ENCODE measurements at regions not wholly inside any gene's neighbourhood (a gene's known extent, or its start where the extent isn't known, plus 50 kb on each side); places are given as distances from the start of the nearest gene placed in this dataset.

DNA sequence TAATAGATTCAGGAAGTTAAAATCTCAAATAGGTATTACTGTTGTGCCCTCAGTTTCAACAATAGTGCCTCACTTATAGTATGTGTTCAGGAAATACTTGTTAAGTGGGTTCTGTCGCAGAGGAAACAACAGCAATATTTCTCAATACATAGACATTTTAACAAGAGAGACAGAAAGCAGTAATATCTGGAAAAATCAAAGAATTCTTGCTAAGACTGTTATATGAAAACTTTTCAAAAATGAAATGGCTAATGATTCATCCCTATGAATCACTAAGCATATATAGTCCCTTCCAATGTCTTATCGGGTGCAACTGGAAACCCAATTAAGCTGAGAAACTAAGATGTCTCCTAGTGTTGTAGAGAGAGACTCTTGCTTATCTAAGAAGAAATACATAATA lies 668.9 kb downstream of the TFAP2A start:
- no peaks in the 10 kb centered on the region for H3K4me1 Mint-ChIP-seq (ENCODE audit: low read depth, unreplicated experiment)
- H4K20me1 ChIP-seq (ENCODE audit: insufficient read depth, low read length) = no peaks in the 10 kb centered on the region
- TF ChIP-seq CTCF (IDR thresholded peaks at IDR 0.05; ENCODE audit: insufficient read depth, low read depth, low read length) (no peak), EZH2 (IDR thresholded peaks at IDR 0.05; ENCODE audit: insufficient read depth, low read length) (no peak)
- H3K9me3 Mint-ChIP-seq (ENCODE audit: unreplicated experiment) = no peaks in the 10 kb centered on the region
- H3K36me3 ChIP-seq (ENCODE audit: insufficient read depth, low read length) = no peaks in the 10 kb centered on the region
- FAIRE-seq (no peak), DNase-seq (ENCODE audit: low read depth) (no peak)
- no peak overlapping the region for H3K4me2 ChIP-seq (ENCODE audit: low read length)
- H3K9ac ChIP-seq (ENCODE audit: low read length) = no peak overlapping the region
- no peaks in the 10 kb centered on the region for H3K27me3 Mint-ChIP-seq (ENCODE audit: low read depth, unreplicated experiment)
- H3K4me3 Mint-ChIP-seq (ENCODE audit: unreplicated experiment) = no peak overlapping the region
- H3K27ac Mint-ChIP-seq (ENCODE audit: unreplicated experiment) = no peak overlapping the region
- H3K27ac ChIP-seq (ENCODE audit: low read depth, low read length) = no peak overlapping the region
- H2AFZ ChIP-seq (ENCODE audit: low read depth, low read length) = no peak overlapping the region
- H3K4me3 ChIP-seq (ENCODE audit: insufficient read depth, low read depth, low read length) = no peak overlapping the region
- H3K4me1 ChIP-seq (ENCODE audit: insufficient read depth, low read length) = no peaks in the 10 kb centered on the region
- H3K36me3 Mint-ChIP-seq (ENCODE audit: low read depth, unreplicated experiment) = no peaks in the 10 kb centered on the region
- no peaks in the 10 kb centered on the region for H3K79me2 ChIP-seq (ENCODE audit: insufficient read depth, low read length)
- H3K27me3 ChIP-seq (ENCODE audit: insufficient read depth, low read length) = no peaks in the 10 kb centered on the region
- no peaks in the 10 kb centered on the region for H3K9me3 ChIP-seq (ENCODE audit: insufficient read depth, low read depth, low read length)

- Histone ChIP-seq H3K9me3 (ENCODE audit: insufficient read depth, low read depth, low read length) (no peaks in the 10 kb centered on the region), H3K79me2 (ENCODE audit: insufficient read depth, low read length) (no peaks in the 10 kb centered on the region), H3K4me1 (ENCODE audit: insufficient read depth, low read length) (no peaks in the 10 kb centered on the region), H3K36me3 (ENCODE audit: insufficient read depth, low read length) (no peaks in the 10 kb centered on the region), H3K9ac (ENCODE audit: low read length) (no peak overlapping the region), H3K4me2 (ENCODE audit: low read length) (no peak overlapping the region), H4K20me1 (ENCODE audit: insufficient read depth, low read length) (no peaks in the 10 kb centered on the region), H3K27me3 (ENCODE audit: insufficient read depth, low read length) (no peaks in the 10 kb centered on the region), H3K27ac (ENCODE audit: low read depth, low read length) (no peak overlapping the region), H2AFZ (ENCODE audit: low read depth, low read length) (no peak overlapping the region), H3K4me3 (ENCODE audit: insufficient read depth, low read depth, low read length) (no peak overlapping the region)
- H3K27ac Mint-ChIP-seq (ENCODE audit: unreplicated experiment) = no peak overlapping the region
- no peaks in the 10 kb centered on the region for H3K36me3 Mint-ChIP-seq (ENCODE audit: low read depth, unreplicated experiment)
- no peaks in the 10 kb centered on the region for H3K9me3 Mint-ChIP-seq (ENCODE audit: unreplicated experiment)
- H3K4me1 Mint-ChIP-seq (ENCODE audit: low read depth, unreplicated experiment) = no peaks in the 10 kb centered on the region
- FAIRE-seq (no peak), DNase-seq (ENCODE audit: low read depth) (peak; percentile 23)
- H3K4me3 Mint-ChIP-seq (ENCODE audit: unreplicated experiment) = no peak overlapping the region
- TF ChIP-seq CTCF (IDR thresholded peaks at IDR 0.05; ENCODE audit: insufficient read depth, low read depth, low read length) (no peak), EZH2 (IDR thresholded peaks at IDR 0.05; ENCODE audit: insufficient read depth, low read length) (no peak)
- no peaks in the 10 kb centered on the region for H3K27me3 Mint-ChIP-seq (ENCODE audit: low read depth, unreplicated experiment)
These were observed 669.4 kb downstream of the TFAP2A start for GRCh38 chr6:9745476-9745875.

GRCh38 chr6:9744119-9744518 lies 670.8 kb downstream of the TFAP2A start:
- Histone ChIP-seq H4K20me1 (ENCODE audit: insufficient read depth, low read length) (no peaks in the 10 kb centered on the region), H3K4me2 (ENCODE audit: low read length) (no peak overlapping the region), H3K27ac (ENCODE audit: low read depth, low read length) (no peak overlapping the region), H3K9me3 (ENCODE audit: insufficient read depth, low read depth, low read length) (no peaks in the 10 kb centered on the region), H3K9ac (ENCODE audit: low read length) (no peak overlapping the region), H3K36me3 (ENCODE audit: insufficient read depth, low read length) (no peaks in the 10 kb centered on the region), H3K79me2 (ENCODE audit: insufficient read depth, low read length) (no peaks in the 10 kb centered on the region), H3K4me1 (ENCODE audit: insufficient read depth, low read length) (no peaks in the 10 kb centered on the region), H3K27me3 (ENCODE audit: insufficient read depth, low read length) (no peaks in the 10 kb centered on the region), H3K4me3 (ENCODE audit: insufficient read depth, low read depth, low read length) (no peak overlapping the region), H2AFZ (ENCODE audit: low read depth, low read length) (no peak overlapping the region)
- H3K4me1 Mint-ChIP-seq (ENCODE audit: low read depth, unreplicated experiment) = no peaks in the 10 kb centered on the region
- no peaks in the 10 kb centered on the region for H3K36me3 Mint-ChIP-seq (ENCODE audit: low read depth, unreplicated experiment)
- DNase-seq (ENCODE audit: low read depth) (no peak), FAIRE-seq (no peak)
- H3K27me3 Mint-ChIP-seq (ENCODE audit: low read depth, unreplicated experiment) = no peaks in the 10 kb centered on the region
- no peak overlapping the region for H3K27ac Mint-ChIP-seq (ENCODE audit: unreplicated experiment)
- TF ChIP-seq EZH2 (IDR thresholded peaks at IDR 0.05; ENCODE audit: insufficient read depth, low read length) (no peak), CTCF (IDR thresholded peaks at IDR 0.05; ENCODE audit: insufficient read depth, low read depth, low read length) (no peak)
- no peaks in the 10 kb centered on the region for H3K9me3 Mint-ChIP-seq (ENCODE audit: unreplicated experiment)
- no peak overlapping the region for H3K4me3 Mint-ChIP-seq (ENCODE audit: unreplicated experiment)
